Omental fat pad (tissue), 3 donors: ENCODE measurements at regions not wholly inside any gene's neighbourhood (a gene's known extent, or its start where the extent isn't known, plus 50 kb on each side); places are given as distances from the start of the nearest gene placed in this dataset.
"Not testable (repeated sequence)": the region's sequence is repeated elsewhere in the genome, so short reads cannot be mapped to it uniquely, and the experiment has no call there.

Experiments
- ATAC-seq: fragments of 150-250 bp; one replicate; pipeline ENCODE4 v1.9.1; 2016; ENCODE audit warnings: mild to moderate bottlenecking, moderate library complexity; ENCODE audit not compliant: low FRiP score
- DNase-seq: peaks from one replicate; pipeline ENCODE4 v3.0.0-alpha.2; 2019; ENCODE audit warnings: low spot score
- TF ChIP-seq, protein P1 (sequence below), 3 donors: fragments of 450-650 bp; IDR thresholded peaks; one replicate each; pipeline ENCODE4 v1.5.1; 2016 to 2017; ENCODE audit warnings: antibody characterized with exemption in 3 of 3, mild to moderate bottlenecking in 3 of 3, moderate library complexity in 2 of 3

DNA sequence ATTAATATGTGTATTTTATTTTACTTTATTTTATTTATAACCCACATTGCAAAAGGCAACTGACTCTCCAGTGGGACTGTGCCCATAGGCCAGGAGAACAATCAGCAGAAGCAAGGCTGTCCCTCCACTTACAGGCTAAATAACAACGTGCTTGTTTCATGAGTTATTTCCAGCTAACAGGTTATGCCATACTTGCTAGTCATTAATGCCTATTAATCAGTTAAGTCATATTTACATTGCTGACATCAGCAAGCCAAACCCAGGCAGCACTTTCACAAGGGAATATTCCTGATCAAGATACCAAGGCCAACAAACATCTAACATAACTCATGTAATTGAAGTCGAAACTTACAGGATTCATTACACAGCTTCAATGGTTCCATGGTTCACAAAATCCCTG is 92.1 kb downstream of the EN1 start:
- no peak for DNase-seq
- ATAC-seq = no peak
- TF ChIP-seq, protein P1, sequence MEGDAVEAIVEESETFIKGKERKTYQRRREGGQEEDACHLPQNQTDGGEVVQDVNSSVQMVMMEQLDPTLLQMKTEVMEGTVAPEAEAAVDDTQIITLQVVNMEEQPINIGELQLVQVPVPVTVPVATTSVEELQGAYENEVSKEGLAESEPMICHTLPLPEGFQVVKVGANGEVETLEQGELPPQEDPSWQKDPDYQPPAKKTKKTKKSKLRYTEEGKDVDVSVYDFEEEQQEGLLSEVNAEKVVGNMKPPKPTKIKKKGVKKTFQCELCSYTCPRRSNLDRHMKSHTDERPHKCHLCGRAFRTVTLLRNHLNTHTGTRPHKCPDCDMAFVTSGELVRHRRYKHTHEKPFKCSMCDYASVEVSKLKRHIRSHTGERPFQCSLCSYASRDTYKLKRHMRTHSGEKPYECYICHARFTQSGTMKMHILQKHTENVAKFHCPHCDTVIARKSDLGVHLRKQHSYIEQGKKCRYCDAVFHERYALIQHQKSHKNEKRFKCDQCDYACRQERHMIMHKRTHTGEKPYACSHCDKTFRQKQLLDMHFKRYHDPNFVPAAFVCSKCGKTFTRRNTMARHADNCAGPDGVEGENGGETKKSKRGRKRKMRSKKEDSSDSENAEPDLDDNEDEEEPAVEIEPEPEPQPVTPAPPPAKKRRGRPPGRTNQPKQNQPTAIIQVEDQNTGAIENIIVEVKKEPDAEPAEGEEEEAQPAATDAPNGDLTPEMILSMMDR (IDR thresholded peaks at IDR 0.05) = no peak

DNA sequence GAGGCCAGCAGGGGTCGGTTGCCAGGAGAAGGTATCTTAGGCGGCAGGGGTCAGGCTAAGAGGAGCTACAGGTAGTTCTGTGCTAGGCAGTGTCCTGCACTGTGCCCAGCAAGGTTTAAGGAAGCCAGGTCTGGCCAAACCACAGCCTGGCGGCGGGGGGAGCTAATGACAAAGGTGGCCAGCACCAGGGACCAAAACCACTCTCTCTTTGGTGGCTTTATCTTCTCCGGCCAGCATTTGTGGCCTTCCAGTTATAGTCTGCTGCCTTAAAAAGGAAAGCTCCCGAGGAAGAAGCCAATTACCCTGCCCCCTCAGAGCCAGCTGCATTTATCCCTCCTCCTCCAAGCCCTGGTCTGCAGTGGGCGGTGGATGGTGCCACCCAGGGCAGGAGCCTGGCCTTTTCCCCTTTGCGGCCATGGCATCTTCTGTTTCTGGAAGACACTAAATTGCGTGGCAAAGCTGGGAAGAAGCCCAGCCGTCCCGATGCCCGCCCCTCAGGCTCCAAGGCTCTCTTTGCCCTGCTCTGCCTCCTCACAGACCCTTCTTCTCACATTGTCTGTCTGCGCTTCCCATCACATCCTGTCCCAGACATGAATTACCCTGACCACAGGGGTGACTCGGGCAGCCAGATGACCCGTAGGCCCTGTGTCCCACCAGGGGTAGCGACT is 94.6 kb downstream of the EN1 start:
- ATAC-seq (no peak), DNase-seq (no peak)
- TF ChIP-seq, protein P1 (IDR thresholded peaks at IDR 0.05) = no peak

DNA sequence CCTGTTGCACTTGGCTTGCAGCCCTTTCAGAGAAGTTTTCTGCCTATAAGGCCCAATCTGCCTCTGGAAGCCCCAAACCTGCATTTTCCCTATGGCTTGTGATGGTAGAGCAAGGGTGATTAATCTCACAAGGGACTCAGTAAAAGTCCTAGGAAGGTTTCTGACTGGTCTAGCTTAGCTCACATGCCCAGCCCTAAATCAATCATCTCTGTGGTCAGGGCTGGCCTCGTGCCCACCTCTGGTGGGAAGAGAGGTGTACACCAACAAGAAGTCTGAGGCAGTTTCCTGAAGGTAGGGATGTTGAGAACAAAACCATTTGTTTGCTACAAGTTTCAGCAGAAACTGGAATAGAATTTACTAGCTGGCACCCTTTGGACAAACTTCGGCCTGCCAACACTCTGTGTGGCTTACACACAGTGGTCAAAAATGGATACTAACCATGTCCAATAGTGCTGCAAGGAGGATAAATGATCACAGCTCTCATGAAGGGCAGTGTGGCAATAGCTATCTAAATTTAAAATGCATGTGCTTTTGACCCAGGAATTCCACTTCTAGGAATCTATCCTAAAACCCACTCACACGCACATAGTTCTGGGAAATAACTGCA is 96.4 kb downstream of the EN1 start:
- no peak for ATAC-seq
- TF ChIP-seq, protein P1 (IDR thresholded peaks at IDR 0.05) = no peak

DNA sequence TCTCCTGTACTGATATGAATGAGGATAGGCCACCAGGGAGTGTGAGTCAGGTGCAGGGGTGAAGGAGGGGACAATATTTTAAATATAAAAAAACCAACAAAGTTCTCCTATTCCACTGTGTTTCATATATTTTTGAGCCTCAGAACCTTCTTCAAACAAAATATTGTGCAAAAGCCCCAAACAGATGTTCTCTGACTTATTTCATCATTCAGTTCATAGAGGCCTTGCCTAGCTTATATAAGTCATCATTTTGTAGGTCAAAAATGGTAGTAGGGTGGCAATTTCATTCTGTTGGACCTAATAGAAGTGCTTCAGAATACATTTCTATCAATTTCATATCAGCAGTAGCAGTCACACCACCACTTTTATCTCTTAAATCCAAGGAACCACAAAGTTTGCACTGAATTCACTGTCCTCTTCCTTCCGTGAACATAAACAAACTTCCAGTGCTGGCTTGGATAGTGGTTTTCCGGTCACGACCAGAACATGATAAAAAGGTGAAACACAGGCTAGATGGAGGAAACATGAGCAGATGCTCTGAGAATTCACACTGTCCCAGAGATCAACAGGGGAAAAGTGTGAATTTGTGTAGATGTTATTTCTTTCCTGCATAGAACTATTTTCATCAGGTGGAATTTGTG is 99.1 kb downstream of the EN1 start:
- DNase-seq (no peak), ATAC-seq (no peak)
- TF ChIP-seq, protein P1 (IDR thresholded peaks at IDR 0.05) = no peak

More for the DNA sequence above, 96.4 kb downstream of the EN1 start:
- no peak for DNase-seq

DNA sequence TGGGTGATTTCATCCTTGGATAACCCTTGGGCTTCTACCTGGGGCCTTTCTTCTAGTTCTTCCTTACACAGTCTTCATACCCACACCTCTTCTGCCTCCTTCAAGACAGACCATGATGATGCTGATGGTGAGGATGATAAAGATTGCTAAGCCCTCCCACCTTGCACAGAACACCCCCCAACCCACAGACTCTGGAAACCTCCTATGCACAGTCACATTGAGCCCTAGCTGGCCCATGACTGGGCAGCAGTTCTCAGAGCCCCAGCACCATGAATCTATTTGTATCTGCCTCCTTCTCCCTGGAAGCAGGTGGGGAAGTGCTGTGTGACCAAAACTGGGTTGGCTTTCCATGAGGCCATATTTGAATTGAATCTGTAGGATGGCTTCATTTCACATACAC is 99.8 kb downstream of the EN1 start:
- DNase-seq (no peak), ATAC-seq (no peak)
- TF ChIP-seq, protein P1 (IDR thresholded peaks at IDR 0.05) = no peak

DNA sequence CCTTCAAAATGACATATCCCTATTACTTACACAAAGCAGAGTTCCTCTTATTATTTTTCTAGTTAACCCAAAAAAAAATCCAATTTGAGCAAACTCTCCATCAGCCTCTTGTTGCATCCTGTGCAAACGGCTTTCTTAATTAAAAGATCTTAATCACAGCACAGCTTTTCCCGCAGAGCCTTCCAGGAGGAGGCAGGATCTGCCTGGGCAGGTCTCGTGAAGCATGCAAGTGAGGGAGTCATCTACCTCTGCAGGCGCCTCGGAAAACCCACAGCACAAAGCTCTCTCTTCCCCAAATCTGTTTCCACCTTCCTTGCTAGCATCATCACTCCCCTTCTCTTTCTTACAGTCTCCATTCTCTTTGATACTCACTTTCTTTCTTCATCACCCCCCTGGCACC is 100.4 kb downstream of the EN1 start:
- no peak for DNase-seq
- TF ChIP-seq, protein P1 (IDR thresholded peaks at IDR 0.05) = no peak
- ATAC-seq = no peak

DNA sequence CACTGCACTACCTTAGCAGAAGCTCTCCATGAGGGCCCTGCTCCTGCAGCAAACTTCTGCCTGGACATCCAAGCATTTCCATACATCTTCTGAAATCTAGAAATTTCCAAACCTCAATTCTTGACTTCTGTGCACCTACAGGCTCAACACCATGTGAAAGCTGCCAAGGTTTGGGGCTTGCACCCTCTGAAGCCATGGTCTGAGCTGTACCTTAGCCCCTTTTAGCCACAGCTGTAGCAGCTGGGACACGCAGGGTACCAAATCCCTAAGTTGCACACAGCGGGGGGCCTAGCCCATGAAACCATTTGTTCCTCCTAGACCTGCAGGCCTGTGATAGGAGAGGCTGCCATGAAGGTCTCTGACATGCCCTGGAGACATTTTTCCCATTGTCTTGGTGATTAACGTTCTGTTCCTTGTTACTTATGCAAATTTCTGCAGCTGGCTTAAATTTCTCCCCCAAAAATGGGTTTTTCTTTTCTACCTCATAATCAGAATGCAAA is 102.7 kb downstream of the EN1 start:
- not testable (repeated sequence) for ATAC-seq, DNase-seq
